SU-DHL-6 (cell line): ENCODE measurements at regions not wholly inside any gene's neighbourhood (a gene's known extent, or its start where the extent isn't known, plus 50 kb on each side); places are given as distances from the start of the nearest gene placed in this dataset.

Experiments
- H2AFZ ChIP-seq: fragments of 200-600 bp; sonication (generic); 2 replicates; pipeline ENCODE4 v1.6.1; 2014; ENCODE audit warnings: low read depth, mild to moderate bottlenecking, moderate library complexity, mixed read lengths, antibody characterized with exemption, low read length; ENCODE audit not compliant: severe bottlenecking
- H3F3A ChIP-seq: fragments of 200-600 bp; shearing (Covaris generic); 2 replicates; pipeline ENCODE4 v1.6.0; 2016; ENCODE audit warnings: antibody characterized with exemption, mild to moderate bottlenecking; ENCODE audit not compliant: insufficient read depth
- H3K27ac ChIP-seq: fragments of 200-600 bp; sonication (generic); 2 replicates; pipeline ENCODE4 v1.5.1; 2016; ENCODE audit warnings: low read depth, mild to moderate bottlenecking, low read length, moderate library complexity, mixed read lengths
- H3K27me3 ChIP-seq: fragments of 200-600 bp; sonication (generic), shearing (Covaris generic); 2 replicates; pipeline ENCODE4 v1.6.0; 2014; ENCODE audit warnings: mild to moderate bottlenecking, low read length
- H3K36me3 ChIP-seq: fragments of 200-600 bp; sonication (generic); 2 replicates; pipeline ENCODE4 v1.6.1; 2014; ENCODE audit warnings: mild to moderate bottlenecking, low read length, mixed read lengths
- H3K4me2 ChIP-seq: fragments of 300-600, 200-600 bp; shearing (Covaris generic), sonication (generic); 2 replicates; pipeline ENCODE4 v1.6.0; 2014; ENCODE audit warnings: low read length, low read depth, mild to moderate bottlenecking; ENCODE audit not compliant: poor library complexity, severe bottlenecking
- H3K4me3 ChIP-seq: fragments of 200-600 bp; sonication (generic); 2 replicates; pipeline ENCODE4 v1.5.1; 2014; ENCODE audit warnings: antibody characterized with exemption, low read length, mild to moderate bottlenecking, mixed read lengths; ENCODE audit not compliant: insufficient read depth, poor library complexity, severe bottlenecking
- H3K79me2 ChIP-seq: fragments of 200-600 bp; sonication (generic); 2 replicates; pipeline ENCODE4 v1.6.1; 2014; ENCODE audit warnings: mild to moderate bottlenecking, low read length, moderate library complexity; ENCODE audit not compliant: insufficient read depth
- H3K9ac ChIP-seq: fragments of 200-600 bp; sonication (generic); 2 replicates; pipeline ENCODE4 v1.7.0; 2014; ENCODE audit warnings: mild to moderate bottlenecking, low read length
- H3K9me2 ChIP-seq: fragments of 200-600 bp; sonication (generic); replicated peaks from 2 replicates; pipeline ENCODE4 v1.6.1; 2014; ENCODE audit warnings: low read length; ENCODE audit not compliant: insufficient read depth
- H3K9me3 ChIP-seq: fragments of 200-600 bp; sonication (generic); 2 replicates; pipeline ENCODE4 v1.6.1; 2014; ENCODE audit warnings: low read length, mixed read lengths; ENCODE audit not compliant: insufficient read depth
- H4K20me1 ChIP-seq: fragments of 200-600 bp; sonication (generic); 2 replicates; pipeline ENCODE4 v1.6.1; 2014; ENCODE audit warnings: low read depth, mild to moderate bottlenecking, antibody characterized with exemption, low read length, moderate library complexity, mixed read lengths
- EZH2phosphoT487 ChIP-seq: fragments of 200-600 bp; sonication (generic), shearing (Covaris generic); conservative IDR thresholded peaks from 2 replicates; pipeline ENCODE4 v1.6.1; 2018; ENCODE audit warnings: mild to moderate bottlenecking, antibody characterized with exemption, low read length, moderate library complexity, mixed read lengths
- TF ChIP-seq, protein P1 (sequence below): fragments of 200-600 bp; sonication (generic); IDR thresholded peaks from one replicate; pipeline ENCODE4 v1.5.1; 2017; ENCODE audit warnings: antibody characterized with exemption, mild to moderate bottlenecking, low read length, moderate library complexity; ENCODE audit not compliant: insufficient read depth, poor library complexity, severe bottlenecking

DNA sequence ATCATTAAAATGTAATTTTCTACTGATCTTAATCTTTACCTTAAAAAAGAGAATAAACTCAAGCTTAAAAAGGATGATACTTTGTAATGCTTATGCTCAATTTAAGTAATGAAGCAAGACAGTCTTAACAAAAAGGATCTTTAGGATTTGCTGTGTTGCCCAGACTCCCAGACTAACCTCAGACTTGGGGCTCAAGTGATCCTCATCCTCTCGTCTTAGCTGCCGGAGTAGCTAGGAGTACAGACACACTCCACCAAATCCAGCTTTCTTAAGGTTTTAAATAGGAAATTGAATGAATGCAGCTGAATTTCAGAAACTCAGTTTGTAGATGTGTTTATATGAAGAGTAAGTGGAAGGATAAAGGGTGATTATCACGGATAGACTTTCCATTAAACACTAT lies 400.5 kb upstream of the DAB2 start:
- H3F3A ChIP-seq: no peaks in the 10 kb centered on the region
- H3K4me3 ChIP-seq: no peak overlapping the region
- H3K27ac ChIP-seq: no peak overlapping the region
- no peaks in the 10 kb centered on the region for H3K27me3 ChIP-seq
- TF ChIP-seq, protein P1, sequence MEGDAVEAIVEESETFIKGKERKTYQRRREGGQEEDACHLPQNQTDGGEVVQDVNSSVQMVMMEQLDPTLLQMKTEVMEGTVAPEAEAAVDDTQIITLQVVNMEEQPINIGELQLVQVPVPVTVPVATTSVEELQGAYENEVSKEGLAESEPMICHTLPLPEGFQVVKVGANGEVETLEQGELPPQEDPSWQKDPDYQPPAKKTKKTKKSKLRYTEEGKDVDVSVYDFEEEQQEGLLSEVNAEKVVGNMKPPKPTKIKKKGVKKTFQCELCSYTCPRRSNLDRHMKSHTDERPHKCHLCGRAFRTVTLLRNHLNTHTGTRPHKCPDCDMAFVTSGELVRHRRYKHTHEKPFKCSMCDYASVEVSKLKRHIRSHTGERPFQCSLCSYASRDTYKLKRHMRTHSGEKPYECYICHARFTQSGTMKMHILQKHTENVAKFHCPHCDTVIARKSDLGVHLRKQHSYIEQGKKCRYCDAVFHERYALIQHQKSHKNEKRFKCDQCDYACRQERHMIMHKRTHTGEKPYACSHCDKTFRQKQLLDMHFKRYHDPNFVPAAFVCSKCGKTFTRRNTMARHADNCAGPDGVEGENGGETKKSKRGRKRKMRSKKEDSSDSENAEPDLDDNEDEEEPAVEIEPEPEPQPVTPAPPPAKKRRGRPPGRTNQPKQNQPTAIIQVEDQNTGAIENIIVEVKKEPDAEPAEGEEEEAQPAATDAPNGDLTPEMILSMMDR: no peak
- no peak for TF ChIP-seq EZH2phosphoT487
- no peaks in the 10 kb centered on the region for H3K79me2 ChIP-seq
- H3K4me2 ChIP-seq: no peak overlapping the region
- H3K9me2 ChIP-seq: no peaks in the 10 kb centered on the region
- no peak overlapping the region for H2AFZ ChIP-seq
- H3K36me3 ChIP-seq: no peaks in the 10 kb centered on the region
- H3K9me3 ChIP-seq: no peaks in the 10 kb centered on the region
- no peaks in the 10 kb centered on the region for H4K20me1 ChIP-seq
- no peak overlapping the region for H3K9ac ChIP-seq

- Histone ChIP-seq H4K20me1 (no peaks in the 10 kb centered on the region), H3K9me3 (no peaks in the 10 kb centered on the region), H3K27me3 (no peaks in the 10 kb centered on the region), H3K36me3 (no peaks in the 10 kb centered on the region), H3K4me3 (no peak overlapping the region), H3K4me2 (no peak overlapping the region), H2AFZ (no peak overlapping the region), H3F3A (no peaks in the 10 kb centered on the region), H3K9me2 (no peaks in the 10 kb centered on the region), H3K27ac (no peak overlapping the region), H3K79me2 (no peaks in the 10 kb centered on the region), H3K9ac (no peak overlapping the region)
- TF ChIP-seq, protein P1: no peak
- TF ChIP-seq EZH2phosphoT487: no peak
Measured at GRCh38 chr5:39822020-39822419, 397.2 kb upstream of the DAB2 start.

GRCh38 chr5:39816866-39817265 lies 392.1 kb upstream of the DAB2 start:
- Histone ChIP-seq H3K4me3 (no peak overlapping the region), H3K36me3 (no peaks in the 10 kb centered on the region), H3K9ac (no peak overlapping the region), H3K9me2 (no peaks in the 10 kb centered on the region), H3K27ac (no peak overlapping the region), H3K79me2 (no peaks in the 10 kb centered on the region), H3K9me3 (no peaks in the 10 kb centered on the region), H3K27me3 (no peaks in the 10 kb centered on the region), H3K4me2 (no peak overlapping the region), H2AFZ (no peak overlapping the region), H3F3A (no peaks in the 10 kb centered on the region), H4K20me1 (no peaks in the 10 kb centered on the region)
- TF ChIP-seq, protein P1: no peak
- TF ChIP-seq EZH2phosphoT487: no peak
